ENCODE measurements at regions not wholly inside any gene's neighbourhood (a gene's known extent, or its start where the extent isn't known, plus 50 kb on each side); places are given as distances from the start of the nearest gene placed in this dataset.
"Not testable (repeated sequence)": the region's sequence is repeated elsewhere in the genome, so short reads cannot be mapped to it uniquely, and the experiment has no call there.

DNA sequence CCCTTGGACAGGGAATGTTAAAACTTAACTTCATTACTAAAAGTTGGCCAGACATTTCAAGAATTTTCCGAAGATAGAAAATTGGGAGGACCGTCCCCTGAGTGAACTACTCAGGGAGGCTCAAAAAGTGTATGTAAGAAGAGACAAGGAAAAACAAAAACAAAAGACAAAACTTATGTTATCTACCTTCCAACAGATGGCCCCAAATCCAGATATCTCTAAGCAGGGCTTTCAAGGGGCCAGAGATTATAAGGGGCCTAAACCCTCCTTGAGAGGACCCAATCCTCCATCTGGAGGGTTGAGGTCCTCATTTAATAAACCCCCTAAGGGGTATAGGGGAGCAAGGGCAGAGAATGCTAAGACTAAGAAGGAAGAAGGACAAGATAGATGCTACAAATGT is 203.6 kb downstream of the SH2D4B start:
- no peak for DNase-seq (ENCODE audit: extremely low read depth in 1 of 2, low read depth in 1 of 2)

DNA sequence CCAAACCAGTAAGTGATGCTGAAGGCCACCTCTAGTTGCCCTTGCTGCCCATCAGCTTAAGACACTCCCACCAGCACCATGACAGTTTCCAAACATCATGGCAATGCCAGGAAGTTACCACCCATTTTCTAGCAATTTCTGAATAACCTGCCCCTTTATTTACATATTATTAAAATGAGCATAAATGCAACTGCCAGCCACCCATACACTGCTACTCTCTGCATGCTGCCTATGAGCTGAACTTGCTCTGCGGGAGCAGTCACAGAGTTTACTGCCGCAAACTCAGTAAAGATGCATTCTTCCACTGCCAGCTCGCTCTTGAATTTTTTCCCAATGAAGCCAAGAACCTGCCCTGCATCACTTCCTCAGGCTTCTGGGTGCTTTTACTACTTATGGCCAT is 212.6 kb downstream of the SH2D4B start:
- no peak for DNase-seq (ENCODE audit: extremely low read depth in 1 of 2, low read depth in 1 of 2)

DNA sequence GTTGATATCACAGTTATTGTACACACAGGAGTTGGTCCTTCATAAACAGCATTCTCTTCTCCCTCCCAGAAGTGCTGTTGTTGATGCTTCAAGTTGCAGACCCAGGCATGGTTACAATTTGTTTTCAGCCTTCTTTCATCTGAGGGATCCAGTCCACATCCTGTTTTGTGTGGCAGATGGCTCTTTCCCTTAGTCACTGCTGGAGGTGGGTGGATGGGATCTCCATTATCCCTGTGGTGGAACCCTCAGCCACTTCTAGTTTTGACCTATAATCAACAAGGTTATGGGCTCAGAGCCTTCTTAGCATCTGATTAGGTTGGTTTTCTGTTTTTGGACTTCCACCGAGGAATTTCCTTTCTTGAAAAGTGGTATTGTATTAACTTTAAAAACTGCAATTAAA is 214.2 kb downstream of the SH2D4B start:
- no peak for DNase-seq (ENCODE audit: extremely low read depth in 1 of 2, low read depth in 1 of 2)

- DNase-seq (ENCODE audit: extremely low read depth in 1 of 2, low read depth in 1 of 2): no peak
Observed at GRCh38 chr10:80753612-80754011, 215.9 kb downstream of the SH2D4B start.

- DNase-seq (ENCODE audit: extremely low read depth in 1 of 2, low read depth in 1 of 2): no peak
Observed at GRCh38 chr10:80755893-80756292, 218.2 kb downstream of the SH2D4B start.

DNA sequence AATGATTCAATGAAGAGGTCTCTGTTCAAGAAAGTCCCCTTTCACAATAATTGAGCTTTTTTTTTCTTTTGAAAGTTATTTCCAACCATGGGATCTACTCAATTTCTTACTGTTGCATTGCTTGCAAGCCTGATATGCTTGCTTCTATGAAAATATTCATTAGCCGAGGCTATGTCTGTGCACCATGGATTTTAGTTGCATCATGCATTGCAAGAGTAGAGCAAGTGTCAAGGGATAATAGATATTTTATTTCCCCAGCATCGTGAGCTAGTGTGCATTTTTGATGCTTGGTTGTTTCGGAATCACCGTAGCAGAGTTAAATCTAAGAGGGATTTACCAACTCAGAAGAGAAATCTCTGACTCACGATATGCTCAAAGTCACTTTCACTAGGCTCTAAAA is 222.0 kb downstream of the SH2D4B start:
- no peak for DNase-seq (ENCODE audit: extremely low read depth in 1 of 2, low read depth in 1 of 2)

DNA sequence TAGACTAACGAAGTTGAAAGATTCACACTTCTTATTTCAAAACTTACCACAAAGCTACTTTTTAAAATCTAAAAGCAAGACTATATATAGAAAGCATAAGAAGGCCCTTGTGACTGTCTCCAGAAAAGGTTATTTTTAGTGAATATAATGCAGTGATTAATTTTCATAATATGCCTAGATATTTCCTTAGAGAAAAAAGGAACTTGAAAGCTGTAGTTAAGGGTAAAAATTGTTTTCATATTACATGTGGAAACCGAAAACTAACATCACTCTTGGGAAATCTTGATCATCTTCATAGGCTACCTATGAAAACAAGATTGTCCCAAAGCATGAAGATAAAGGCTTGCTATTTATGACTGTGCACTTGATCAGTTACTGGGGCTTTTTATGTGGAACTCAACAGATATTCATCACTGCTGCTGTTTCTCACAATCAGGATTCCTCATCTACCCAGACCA is 223.2 kb downstream of the SH2D4B start:
- DNase-seq (ENCODE audit: extremely low read depth in 1 of 2, low read depth in 1 of 2): no peak

DNA sequence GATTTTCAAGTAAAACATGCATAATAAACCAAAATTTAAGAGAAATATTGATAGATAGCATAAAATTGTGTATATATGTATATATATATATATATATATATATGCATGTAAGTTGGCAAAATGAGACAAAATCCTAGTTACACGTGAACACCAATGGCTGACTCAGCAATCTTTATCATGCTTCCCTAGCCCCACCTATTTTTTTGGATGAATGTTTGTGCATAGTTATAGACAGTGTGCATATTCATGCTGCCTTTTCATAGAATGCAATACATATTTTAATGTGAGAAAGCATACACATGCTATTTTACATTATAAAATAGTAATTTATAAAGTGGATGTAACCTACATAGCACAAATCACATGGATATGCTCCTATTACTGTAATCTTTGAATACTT is 230.3 kb downstream of the SH2D4B start:
- no peak for DNase-seq (ENCODE audit: extremely low read depth in 1 of 2, low read depth in 1 of 2)

DNA sequence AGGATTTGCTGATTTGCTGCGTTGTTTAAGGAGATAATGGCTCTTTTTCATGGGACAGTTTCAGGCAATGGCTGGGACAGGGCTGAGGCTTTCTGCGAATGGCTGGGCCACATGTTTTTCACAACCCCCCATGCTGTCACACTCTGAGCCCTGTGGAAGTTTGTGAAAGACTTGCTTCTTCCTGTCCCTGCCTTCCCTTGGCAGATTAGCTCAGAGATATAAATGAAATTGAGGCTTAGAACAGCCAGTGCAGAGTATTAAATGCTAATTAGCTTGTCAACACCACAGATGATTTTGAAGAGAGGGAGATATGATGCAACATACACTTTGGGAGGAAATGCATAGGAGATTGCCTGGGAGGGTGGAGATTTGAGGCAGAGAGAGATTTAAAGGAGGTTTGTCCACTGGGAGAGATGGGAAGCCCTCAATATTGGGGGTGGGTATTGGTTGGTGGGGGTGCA is 232.0 kb downstream of the SH2D4B start:
- DNase-seq (ENCODE audit: extremely low read depth in 1 of 2, low read depth in 1 of 2): no peak

DNA sequence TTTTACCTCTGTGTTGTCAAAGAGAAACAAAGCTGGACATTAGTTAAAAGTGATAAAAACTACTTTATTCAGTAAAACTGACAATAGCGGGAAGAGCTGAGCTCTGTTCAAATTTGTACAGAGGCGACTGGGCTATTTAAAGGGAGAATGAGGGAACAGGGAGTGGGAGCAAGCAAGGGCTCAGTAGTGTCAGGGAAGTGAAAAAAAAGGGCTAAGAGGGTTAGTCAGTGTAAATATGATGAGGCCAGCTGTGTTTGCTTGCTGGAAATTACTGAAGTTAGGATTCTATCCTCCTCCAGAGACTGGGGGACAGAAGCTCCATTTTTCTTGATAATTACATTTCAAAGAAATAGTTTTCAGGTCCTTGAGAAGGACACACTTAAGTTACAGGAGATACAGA is 232.5 kb downstream of the SH2D4B start:
- no peak for DNase-seq (ENCODE audit: extremely low read depth in 1 of 2, low read depth in 1 of 2)

DNA sequence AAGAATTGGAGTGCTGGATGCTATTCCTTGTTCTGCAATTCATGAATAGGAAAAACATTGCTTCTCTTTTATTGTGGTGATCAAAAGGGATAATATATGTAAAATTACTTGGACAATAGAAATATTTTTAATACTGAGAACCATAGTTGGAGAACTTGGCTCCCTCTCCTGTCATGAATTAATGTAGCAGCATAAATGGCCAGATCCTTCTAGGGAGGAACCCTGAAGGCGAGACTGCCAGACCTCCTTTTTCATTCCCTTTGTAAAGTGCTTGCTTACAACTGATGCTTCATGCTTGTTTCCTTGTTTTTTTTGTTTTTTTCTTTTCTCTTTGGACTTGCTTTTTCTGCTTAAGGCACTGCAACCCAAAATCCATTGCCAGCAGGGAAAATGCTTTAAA is 233.6 kb downstream of the SH2D4B start:
- no peak for DNase-seq (ENCODE audit: extremely low read depth in 1 of 2, low read depth in 1 of 2)

DNA sequence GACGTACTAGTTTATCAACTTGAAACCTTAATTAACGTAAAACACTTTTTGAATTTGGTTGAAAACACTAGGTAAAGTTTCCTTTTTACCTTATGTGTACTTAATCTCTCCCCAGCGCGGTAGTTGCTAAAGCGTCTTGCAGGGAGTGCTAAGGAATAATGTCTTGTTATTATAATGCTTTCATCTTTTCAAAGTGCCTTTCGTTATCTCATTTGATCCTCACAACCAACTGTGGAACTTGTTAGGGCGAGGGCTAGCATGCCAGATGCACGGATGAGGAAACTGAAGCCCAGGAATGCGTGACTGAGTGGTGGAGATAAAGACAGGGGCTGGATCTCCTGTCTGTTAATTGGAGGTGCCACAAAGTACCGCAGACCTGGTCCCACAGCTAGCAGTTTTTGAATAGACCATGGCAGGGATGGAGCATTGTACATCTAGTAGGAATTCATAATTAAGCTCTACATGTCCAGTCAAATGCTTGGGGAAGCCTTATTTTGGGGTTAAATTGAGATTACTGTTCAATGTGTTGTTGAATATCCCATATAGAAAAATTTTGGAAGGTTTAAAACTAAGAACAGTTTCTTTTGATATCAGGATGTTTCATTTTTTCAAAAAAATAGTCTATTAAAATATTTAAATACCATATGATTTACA is 234.3 kb downstream of the SH2D4B start:
- DNase-seq (ENCODE audit: extremely low read depth in 1 of 2, low read depth in 1 of 2): no peak

DNA sequence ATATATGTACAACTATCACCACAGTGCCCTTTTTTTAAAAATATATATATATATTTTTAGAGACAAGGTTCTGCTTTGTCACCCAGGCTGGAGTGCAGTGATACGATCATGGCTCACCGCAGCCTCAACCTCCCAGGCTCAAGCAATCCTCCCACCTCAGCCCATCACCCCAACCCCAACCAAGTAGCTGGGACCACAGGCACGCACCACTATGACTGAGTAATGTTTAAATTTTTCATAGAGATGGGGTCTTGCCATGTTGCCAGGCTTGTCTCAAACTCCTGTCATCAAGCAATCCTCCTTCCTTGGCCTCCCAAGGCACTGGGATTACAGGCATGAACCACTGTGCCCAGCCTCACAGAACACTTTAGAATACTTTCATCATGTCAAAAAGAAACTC is 234.9 kb downstream of the SH2D4B start:
- no peak for DNase-seq (ENCODE audit: extremely low read depth in 1 of 2, low read depth in 1 of 2)

DNA sequence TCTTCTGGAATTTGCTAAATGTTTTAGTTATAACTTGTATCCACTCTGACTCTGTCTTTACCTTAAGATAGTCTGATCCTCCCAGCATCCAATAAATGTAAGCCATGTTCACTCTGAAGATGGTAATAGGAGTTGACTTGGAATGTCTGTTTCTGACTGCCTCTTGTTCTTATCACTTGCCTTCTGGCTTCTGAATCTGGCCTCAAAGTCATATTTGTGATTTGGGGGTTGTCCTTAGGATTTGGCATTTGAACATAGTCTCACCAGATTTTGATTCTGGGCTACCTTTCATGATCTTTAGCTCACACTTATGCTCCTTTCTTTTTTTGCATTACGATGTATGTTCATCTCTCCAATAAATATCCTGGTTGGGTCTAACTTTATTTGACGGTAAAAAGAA is 247.0 kb downstream of the SH2D4B start:
- DNase-seq (ENCODE audit: extremely low read depth in 1 of 2, low read depth in 1 of 2): no peak

- DNase-seq (ENCODE audit: extremely low read depth in 1 of 2, low read depth in 1 of 2): no peak
Observed at GRCh38 chr10:80786322-80786721, 248.6 kb downstream of the SH2D4B start.

DNA sequence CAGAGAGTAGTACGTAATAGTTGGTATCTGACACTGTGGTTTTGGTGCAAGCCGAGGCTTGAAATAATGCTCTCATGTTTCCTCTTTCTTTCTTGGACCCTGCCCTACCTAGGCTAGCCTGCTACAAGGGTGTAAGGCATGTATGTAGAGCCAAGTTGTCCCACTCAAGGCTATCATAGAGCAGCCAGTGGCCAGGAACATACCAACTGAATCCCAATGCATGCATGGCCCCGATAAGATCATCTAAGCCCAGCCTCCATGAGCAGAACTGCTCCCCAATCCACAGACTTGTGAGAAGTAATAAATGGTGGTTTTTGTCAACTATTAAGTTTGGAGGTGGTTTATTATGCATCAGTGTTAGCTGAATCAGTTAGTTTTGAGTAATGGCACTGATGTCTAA is 250.2 kb downstream of the SH2D4B start:
- DNase-seq (ENCODE audit: extremely low read depth in 1 of 2, low read depth in 1 of 2): no peak

- no peak for DNase-seq (ENCODE audit: extremely low read depth in 1 of 2, low read depth in 1 of 2)
Observed at GRCh38 chr10:80794994-80795393, 257.3 kb downstream of the SH2D4B start.

- no peak for DNase-seq (ENCODE audit: extremely low read depth in 1 of 2, low read depth in 1 of 2)
Observed at GRCh38 chr10:80805343-80806020, 267.8 kb downstream of the SH2D4B start.

GRCh38 chr10:80814147-80814652 is 276.5 kb downstream of the SH2D4B start:
- DNase-seq (ENCODE audit: extremely low read depth in 1 of 2, low read depth in 1 of 2): no peak

DNA sequence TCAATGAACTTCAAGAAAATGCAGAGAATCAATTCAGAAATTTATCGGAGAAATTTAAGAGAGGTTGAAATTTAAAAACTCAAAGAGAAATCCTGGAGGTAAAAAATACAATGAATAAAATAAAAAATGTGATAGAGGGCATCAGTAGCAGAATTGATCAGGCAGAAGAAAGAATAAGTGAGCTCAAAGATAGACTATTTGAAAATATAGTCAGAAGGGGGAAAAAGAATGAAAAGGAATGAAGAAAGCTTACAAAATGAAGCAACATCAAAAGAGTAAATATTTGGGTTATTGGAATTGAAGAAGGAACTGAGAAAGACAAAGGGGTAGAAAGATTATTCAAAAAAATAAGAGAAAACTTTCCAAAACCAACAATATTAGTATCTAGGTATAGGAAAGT is 291.4 kb downstream of the SH2D4B start:
- DNase-seq (ENCODE audit: extremely low read depth in 1 of 2, low read depth in 1 of 2): no peak

DNA sequence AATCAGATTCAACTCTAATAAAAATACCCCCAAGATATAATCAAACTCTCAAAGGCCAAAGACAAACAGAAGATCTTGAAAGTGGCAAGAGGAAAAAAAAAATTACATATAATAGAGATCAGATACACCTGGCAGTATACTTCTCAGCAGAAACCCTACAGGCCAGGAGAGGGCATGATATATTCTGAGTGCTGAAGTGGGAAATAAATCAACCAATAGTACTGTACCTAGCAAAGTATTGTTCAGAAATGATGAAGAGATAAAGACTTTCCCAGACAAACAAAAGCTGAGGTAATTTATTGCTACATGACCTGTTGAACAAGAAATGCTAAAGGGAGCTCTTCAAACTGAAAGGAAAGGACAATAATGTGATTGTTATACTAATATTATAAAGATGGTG is 291.9 kb downstream of the SH2D4B start:
- DNase-seq (ENCODE audit: extremely low read depth in 1 of 2, low read depth in 1 of 2): no peak

DNA sequence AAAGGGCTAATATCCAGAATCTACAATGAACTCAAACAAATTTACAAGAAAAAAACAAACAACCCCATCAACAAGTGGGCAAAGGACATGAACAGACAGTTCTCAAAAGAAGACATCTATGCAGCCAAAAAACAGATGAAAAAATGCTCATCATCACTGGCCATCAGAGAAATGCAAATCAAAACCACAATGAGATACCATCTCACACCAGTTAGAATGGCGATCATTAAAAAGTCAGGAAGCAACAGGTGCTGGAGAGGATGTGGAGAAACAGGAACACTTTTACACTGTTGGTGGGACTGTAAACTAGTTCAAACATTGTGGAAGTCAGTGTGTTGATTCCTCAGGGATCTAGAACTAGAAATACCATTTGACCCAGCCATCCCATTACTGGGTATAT is 295.0 kb downstream of the SH2D4B start:
- not testable (repeated sequence) for DNase-seq (ENCODE audit: extremely low read depth in 1 of 2, low read depth in 1 of 2)
